GM18873 (cell line): ENCODE measurements at regions not wholly inside any gene's neighbourhood (a gene's known extent, or its start where the extent isn't known, plus 50 kb on each side); places are given as distances from the start of the nearest gene placed in this dataset.
"Not testable (repeated sequence)": the region's sequence is repeated elsewhere in the genome, so short reads cannot be mapped to it uniquely, and the experiment has no call there.

Experiments
- ATAC-seq: cut with Tn5 transposase; IDR thresholded peaks from one replicate; pipeline ENCODE4 v1.9.1; 2021; ENCODE audit warnings: mild to moderate bottlenecking, moderate library complexity, moderate number of reproducible peaks; ENCODE audit not compliant: unreplicated experiment, low FRiP score

GRCh38 chr10:58070956-58071355 lies 196.7 kb downstream of the IPMK start:
- no peak for ATAC-seq

- ATAC-seq = no peak
These were observed 198.9 kb downstream of the IPMK start for GRCh38 chr10:58068809-58069208.

- ATAC-seq = no peak
These were observed 200.7 kb downstream of the IPMK start for GRCh38 chr10:58066979-58067378.

- no peak for ATAC-seq
These were observed 201.6 kb downstream of the IPMK start for GRCh38 chr10:58066126-58066525.

GRCh38 chr10:58065529-58065815 lies 202.2 kb downstream of the IPMK start:
- no peak for ATAC-seq

GRCh38 chr10:58064714-58065528 lies 202.8 kb downstream of the IPMK start:
- ATAC-seq = no peak

GRCh38 chr10:58063861-58064480 lies 203.7 kb downstream of the IPMK start:
- ATAC-seq = no peak

- ATAC-seq = not testable (repeated sequence)
These were observed 209.0 kb downstream of the IPMK start for GRCh38 chr10:58058683-58059082.

GRCh38 chr10:58054881-58055280 lies 212.8 kb downstream of the IPMK start:
- no peak for ATAC-seq

GRCh38 chr10:58052772-58053171 lies 214.9 kb downstream of the IPMK start:
- ATAC-seq = no peak

- ATAC-seq = no peak
These were observed 217.1 kb downstream of the IPMK start for GRCh38 chr10:58050575-58050974.

GRCh38 chr10:58048936-58049335 lies 218.8 kb downstream of the IPMK start:
- ATAC-seq = no peak

- no peak for ATAC-seq
These were observed 223.6 kb downstream of the IPMK start for GRCh38 chr10:58044072-58044471.

GRCh38 chr10:58041901-58042300 lies 225.8 kb downstream of the IPMK start:
- no peak for ATAC-seq

GRCh38 chr10:58030208-58030607 lies 237.5 kb downstream of the IPMK start:
- ATAC-seq = no peak

- ATAC-seq = no peak
These were observed 238.9 kb downstream of the IPMK start for GRCh38 chr10:58028597-58029366.

- no peak for ATAC-seq
These were observed 240.3 kb downstream of the IPMK start for GRCh38 chr10:58027426-58027825.

GRCh38 chr10:58026036-58026435 lies 241.7 kb downstream of the IPMK start:
- ATAC-seq = no peak

GRCh38 chr10:58023341-58024073 lies 244.2 kb downstream of the IPMK start:
- ATAC-seq = no peak

- ATAC-seq = no peak
These were observed 247.7 kb downstream of the IPMK start for GRCh38 chr10:58019863-58020537.
